Ascending aorta (tissue), 2 donors: ENCODE measurements at regions not wholly inside any gene's neighbourhood (a gene's known extent, or its start where the extent isn't known, plus 50 kb on each side); places are given as distances from the start of the nearest gene placed in this dataset.

ENCODE experiments used
- DNase-seq, 2 donors: peaks; one replicate each; pipeline ENCODE4 v3.0.0-alpha.2; 2019; ENCODE audit warnings: low spot score in 2 of 2
- H3K27ac ChIP-seq, 2 donors: fragments of 200-600 bp; sonication (generic); one replicate each; pipeline ENCODE4 v1.5.1; 2016 to 2017; ENCODE audit warnings: mild to moderate bottlenecking in 1 of 2
- H3K27me3 ChIP-seq: fragments of 200-600 bp; sonication (generic); one replicate; pipeline ENCODE4 v1.5.1; 2017
- H3K36me3 ChIP-seq, 2 donors: fragments of 200-600 bp; sonication (generic); one replicate each; pipeline ENCODE4 v1.5.1; 2016
- H3K4me1 ChIP-seq, 2 donors: fragments of 200-600 bp; sonication (generic); one replicate each; pipeline ENCODE4 v1.5.1; 2016 to 2017; ENCODE audit warnings: mild to moderate bottlenecking in 1 of 2
- H3K4me3 ChIP-seq, 2 donors: fragments of 200-600 bp; sonication (generic); one replicate each; pipeline ENCODE4 v1.5.1; 2016 to 2017; ENCODE audit warnings: mild to moderate bottlenecking in 1 of 2
- H3K9me3 ChIP-seq, 2 donors: fragments of 200-600 bp; sonication (generic); one replicate each; pipeline ENCODE4 v1.5.1; 2016
- intact Hi-C: fragments of 100-400 bp; cut with DNase I; formaldehyde crosslinking; loops from one replicate; pipeline ENCODE4 v1.15.1; 2023
- TF ChIP-seq, protein P1 (sequence below), 3 experiments: fragments of 200-600 bp in 2 of 3; fragments of 450-650 bp in 1 of 3; sonication (generic) in 2 of 3; IDR thresholded peaks; one replicate each; pipeline ENCODE4 v1.5.1; 2016 to 2019; ENCODE audit warnings: antibody characterized with exemption in 3 of 3, mild to moderate bottlenecking in 1 of 3, moderate library complexity in 1 of 3

GRCh38 chr13:61078976-61079770 lies 336.5 kb downstream of the PCDH20 start:
- H3K36me3 ChIP-seq: no peaks in the 10 kb centered on the region
- no peak for DNase-seq
- H3K4me3 ChIP-seq: no peak overlapping the region
- TF ChIP-seq, protein P1, sequence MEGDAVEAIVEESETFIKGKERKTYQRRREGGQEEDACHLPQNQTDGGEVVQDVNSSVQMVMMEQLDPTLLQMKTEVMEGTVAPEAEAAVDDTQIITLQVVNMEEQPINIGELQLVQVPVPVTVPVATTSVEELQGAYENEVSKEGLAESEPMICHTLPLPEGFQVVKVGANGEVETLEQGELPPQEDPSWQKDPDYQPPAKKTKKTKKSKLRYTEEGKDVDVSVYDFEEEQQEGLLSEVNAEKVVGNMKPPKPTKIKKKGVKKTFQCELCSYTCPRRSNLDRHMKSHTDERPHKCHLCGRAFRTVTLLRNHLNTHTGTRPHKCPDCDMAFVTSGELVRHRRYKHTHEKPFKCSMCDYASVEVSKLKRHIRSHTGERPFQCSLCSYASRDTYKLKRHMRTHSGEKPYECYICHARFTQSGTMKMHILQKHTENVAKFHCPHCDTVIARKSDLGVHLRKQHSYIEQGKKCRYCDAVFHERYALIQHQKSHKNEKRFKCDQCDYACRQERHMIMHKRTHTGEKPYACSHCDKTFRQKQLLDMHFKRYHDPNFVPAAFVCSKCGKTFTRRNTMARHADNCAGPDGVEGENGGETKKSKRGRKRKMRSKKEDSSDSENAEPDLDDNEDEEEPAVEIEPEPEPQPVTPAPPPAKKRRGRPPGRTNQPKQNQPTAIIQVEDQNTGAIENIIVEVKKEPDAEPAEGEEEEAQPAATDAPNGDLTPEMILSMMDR (IDR thresholded peaks at IDR 0.05): no peak
- intact Hi-C loops: no loop called here
- H3K9me3 ChIP-seq: no peaks in the 10 kb centered on the region
- no peaks in the 10 kb centered on the region for H3K27me3 ChIP-seq
- H3K4me1 ChIP-seq: no peaks in the 10 kb centered on the region
- H3K27ac ChIP-seq: no peak overlapping the region

DNA sequence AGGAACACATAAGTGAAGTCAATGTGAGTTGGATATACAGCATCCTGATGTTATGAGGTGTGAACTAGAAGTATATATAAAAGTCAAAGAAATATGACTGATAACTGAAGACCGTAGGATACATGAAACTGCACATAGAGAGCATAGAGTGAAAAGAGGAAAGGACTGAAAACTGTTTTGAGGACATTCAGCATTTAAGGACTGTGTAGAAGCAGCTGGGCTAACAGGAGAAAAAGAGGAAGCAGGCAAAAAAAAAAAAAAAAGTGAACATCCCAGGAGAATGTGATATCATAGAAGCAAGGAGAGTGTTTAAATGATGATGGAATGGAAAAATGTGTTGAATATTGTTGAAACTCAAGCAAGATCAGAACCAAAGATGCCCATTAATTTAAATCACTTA lies 363.5 kb downstream of the PCDH20 start:
- no peaks in the 10 kb centered on the region for H3K27me3 ChIP-seq
- TF ChIP-seq, protein P1 (IDR thresholded peaks at IDR 0.05): no peak
- DNase-seq: no peak
- H3K9me3 ChIP-seq: no peaks in the 10 kb centered on the region
- H3K27ac ChIP-seq: no peak overlapping the region
- intact Hi-C loops: no loop called here
- no peaks in the 10 kb centered on the region for H3K36me3 ChIP-seq
- no peak overlapping the region for H3K4me3 ChIP-seq
- H3K4me1 ChIP-seq: no peaks in the 10 kb centered on the region

DNA sequence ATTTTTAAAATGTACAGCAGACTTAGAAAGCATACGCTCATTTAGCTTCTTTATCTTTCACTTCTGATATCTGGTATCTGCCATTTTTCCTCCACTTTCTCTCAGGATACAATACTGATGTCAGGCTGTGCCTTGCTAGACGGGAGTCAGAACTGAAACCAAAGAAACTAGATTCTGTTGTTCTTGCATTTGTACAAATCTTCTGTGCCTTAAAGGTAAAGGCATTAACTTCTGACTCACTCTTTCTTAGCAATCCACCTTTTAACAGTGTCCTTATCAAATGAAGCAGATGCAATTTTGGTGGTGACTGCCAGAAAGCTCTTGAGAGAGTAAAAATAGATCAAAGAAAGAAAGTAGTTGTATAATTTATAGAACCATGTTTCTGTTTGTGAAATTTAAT lies 370.4 kb downstream of the PCDH20 start:
- Histone ChIP-seq H3K4me1 (no peaks in the 10 kb centered on the region), H3K27me3 (no peaks in the 10 kb centered on the region), H3K36me3 (no peaks in the 10 kb centered on the region), H3K9me3 (no peaks in the 10 kb centered on the region), H3K4me3 (no peak overlapping the region), H3K27ac (no peak overlapping the region)
- TF ChIP-seq, protein P1 (IDR thresholded peaks at IDR 0.05): no peak
- no peak for DNase-seq
- intact Hi-C loops: no loop called here

DNA sequence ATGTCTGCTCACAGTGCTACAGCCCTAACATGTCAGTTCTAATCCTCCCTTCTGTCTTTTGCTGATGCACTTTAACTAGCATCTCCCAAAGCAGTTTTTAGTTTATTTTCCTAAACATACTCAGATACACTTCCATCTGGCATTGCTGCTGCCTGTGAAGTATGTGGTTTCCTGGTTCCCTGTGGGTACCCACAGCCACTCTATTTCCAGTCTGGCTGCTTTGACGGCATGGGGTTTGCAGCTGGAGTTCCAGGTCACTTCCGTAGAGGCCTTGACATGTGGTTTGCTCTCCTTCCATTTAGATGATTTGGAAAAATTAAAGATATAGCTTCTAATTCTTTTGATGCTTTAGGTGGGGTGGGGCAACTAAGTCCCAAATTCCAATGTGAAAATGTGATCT lies 375.5 kb downstream of the PCDH20 start:
- no peak for DNase-seq
- Histone ChIP-seq H3K9me3 (no peaks in the 10 kb centered on the region), H3K4me3 (no peak overlapping the region), H3K36me3 (no peaks in the 10 kb centered on the region), H3K4me1 (no peaks in the 10 kb centered on the region), H3K27ac (no peak overlapping the region), H3K27me3 (no peaks in the 10 kb centered on the region)
- intact Hi-C loops: no loop called here
- TF ChIP-seq, protein P1 (IDR thresholded peaks at IDR 0.05): no peak

GRCh38 chr13:61039302-61039701 lies 376.3 kb downstream of the PCDH20 start:
- TF ChIP-seq, protein P1 (IDR thresholded peaks at IDR 0.05): no peak
- intact Hi-C loops: no loop called here
- Histone ChIP-seq H3K4me1 (no peaks in the 10 kb centered on the region), H3K27ac (no peak overlapping the region), H3K36me3 (no peaks in the 10 kb centered on the region), H3K27me3 (no peaks in the 10 kb centered on the region), H3K9me3 (no peaks in the 10 kb centered on the region), H3K4me3 (no peak overlapping the region)
- no peak for DNase-seq
